HFFc6 (cell line): ENCODE measurements at regions not wholly inside any gene's neighbourhood (a gene's known extent, or its start where the extent isn't known, plus 50 kb on each side); places are given as distances from the start of the nearest gene placed in this dataset.

Experiments used
- DNase-seq: peaks from one replicate; pipeline ENCODE4 v3.0.0-alpha.2; 2018
- H3K27ac Mint-ChIP-seq: 2 replicates; pipeline ENCODE4 v1.8.0; 2020; ENCODE audit warnings: mild to moderate bottlenecking, mixed read lengths
- H3K27me3 Mint-ChIP-seq: 2 replicates; pipeline ENCODE4 v1.8.0; 2021; ENCODE audit warnings: mild to moderate bottlenecking, moderate library complexity, mixed read lengths; ENCODE audit not compliant: insufficient read depth
- H3K36me3 Mint-ChIP-seq: 2 replicates; pipeline ENCODE4 v1.8.0; 2021; ENCODE audit warnings: low read depth, mixed read lengths
- H3K4me1 Mint-ChIP-seq: 2 replicates; pipeline ENCODE4 v1.8.0; 2020; ENCODE audit warnings: low read depth, mixed read lengths
- H3K4me3 Mint-ChIP-seq: 2 replicates; pipeline ENCODE4 v1.8.0; 2020; ENCODE audit warnings: mild to moderate bottlenecking, moderate library complexity, mixed read lengths
- H3K9me3 Mint-ChIP-seq: 2 replicates; pipeline ENCODE4 v1.8.0; 2020; ENCODE audit warnings: mild to moderate bottlenecking, mixed read lengths
- TF ChIP-seq, protein P1 (sequence below): fragments of 200-600 bp; sonication (generic); IDR thresholded peaks from 2 replicates; pipeline ENCODE4 v1.5.0; 2021; ENCODE audit warnings: antibody characterized with exemption, mild to moderate bottlenecking

DNA sequence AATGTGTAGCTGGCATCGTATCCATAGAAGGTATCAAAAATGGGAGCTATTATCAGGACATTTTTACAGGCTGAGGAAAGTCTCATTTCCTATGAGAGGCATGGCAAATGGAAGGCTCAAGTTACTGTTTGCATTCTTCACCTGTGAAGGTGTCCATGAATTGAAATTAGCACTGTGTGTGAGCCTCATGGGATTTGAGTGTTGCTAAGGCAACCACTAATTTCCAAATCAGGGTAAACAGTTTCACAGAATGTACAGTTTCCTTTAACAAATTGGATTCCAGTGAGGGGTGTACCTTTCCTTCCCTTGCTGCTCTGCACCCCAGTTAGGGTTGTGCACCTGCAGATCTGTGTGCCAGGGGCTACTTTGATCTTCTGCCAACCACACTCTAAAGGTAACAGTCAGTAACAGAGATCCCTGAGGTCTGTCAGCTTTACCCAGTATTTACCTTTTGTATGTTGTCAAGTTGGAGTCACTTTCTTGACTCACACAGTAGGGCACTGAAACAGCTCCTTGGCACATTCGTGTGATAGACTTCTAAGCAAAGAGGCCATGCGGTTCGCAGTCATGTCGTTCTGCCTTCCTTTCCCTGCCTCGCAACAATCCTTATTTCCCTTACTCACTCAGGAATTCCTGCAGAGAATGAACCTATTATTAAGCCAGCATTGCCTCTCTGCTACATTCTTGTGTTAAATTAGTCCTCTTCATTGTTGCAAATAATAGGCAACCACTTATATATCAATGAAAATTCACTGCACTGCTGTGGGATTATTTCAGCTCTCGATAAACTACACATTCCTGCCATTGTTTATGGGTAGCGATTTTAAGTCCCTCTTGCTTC, 129.8 kb upstream of the GBE1 start:
- no peak for DNase-seq
- TF ChIP-seq, protein P1, sequence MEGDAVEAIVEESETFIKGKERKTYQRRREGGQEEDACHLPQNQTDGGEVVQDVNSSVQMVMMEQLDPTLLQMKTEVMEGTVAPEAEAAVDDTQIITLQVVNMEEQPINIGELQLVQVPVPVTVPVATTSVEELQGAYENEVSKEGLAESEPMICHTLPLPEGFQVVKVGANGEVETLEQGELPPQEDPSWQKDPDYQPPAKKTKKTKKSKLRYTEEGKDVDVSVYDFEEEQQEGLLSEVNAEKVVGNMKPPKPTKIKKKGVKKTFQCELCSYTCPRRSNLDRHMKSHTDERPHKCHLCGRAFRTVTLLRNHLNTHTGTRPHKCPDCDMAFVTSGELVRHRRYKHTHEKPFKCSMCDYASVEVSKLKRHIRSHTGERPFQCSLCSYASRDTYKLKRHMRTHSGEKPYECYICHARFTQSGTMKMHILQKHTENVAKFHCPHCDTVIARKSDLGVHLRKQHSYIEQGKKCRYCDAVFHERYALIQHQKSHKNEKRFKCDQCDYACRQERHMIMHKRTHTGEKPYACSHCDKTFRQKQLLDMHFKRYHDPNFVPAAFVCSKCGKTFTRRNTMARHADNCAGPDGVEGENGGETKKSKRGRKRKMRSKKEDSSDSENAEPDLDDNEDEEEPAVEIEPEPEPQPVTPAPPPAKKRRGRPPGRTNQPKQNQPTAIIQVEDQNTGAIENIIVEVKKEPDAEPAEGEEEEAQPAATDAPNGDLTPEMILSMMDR, result no peak
- Mint-ChIP-seq H3K27me3 (0 out of 2 replicates have a peak, but pooled peaks cover 1% of the 10 kb centered on the region), H3K27ac (no peak overlapping the region), H3K36me3 (no peaks in the 10 kb centered on the region), H3K4me3 (no peak overlapping the region), H3K9me3 (no peaks in the 10 kb centered on the region), H3K4me1 (peaks cover under 1% of the 10 kb centered on the region)

DNA sequence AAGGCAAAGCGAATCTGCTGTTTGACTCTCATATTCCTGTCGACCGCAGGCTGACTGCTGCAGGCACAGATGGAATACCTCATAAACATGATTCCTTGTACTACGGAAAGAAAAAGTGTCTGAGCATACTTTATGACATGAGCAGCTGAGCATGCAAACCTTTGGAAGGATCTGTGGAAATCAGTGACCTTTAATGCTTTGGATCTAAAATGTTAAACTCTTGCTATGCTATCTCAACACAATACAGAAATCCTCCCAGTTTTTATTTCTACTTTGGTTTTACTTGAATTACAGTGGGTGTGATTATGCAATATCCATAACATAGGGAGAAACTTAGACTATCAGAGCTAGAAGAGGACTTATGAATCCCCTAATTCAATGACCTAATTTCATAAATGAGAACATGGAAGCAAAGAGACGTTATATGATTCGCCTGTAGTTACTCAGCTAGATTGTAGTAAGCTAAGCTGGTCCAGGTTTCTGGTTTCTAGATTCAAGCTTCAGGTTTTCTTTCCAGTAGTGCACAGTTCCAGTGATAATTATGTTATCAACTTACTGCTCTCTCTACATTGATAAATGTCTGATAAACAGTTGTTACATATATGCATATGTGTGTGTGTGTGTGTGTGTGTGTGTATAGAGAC, 127.6 kb upstream of the GBE1 start:
- no peaks in the 10 kb centered on the region for H3K36me3 Mint-ChIP-seq
- H3K9me3 Mint-ChIP-seq, result no peaks in the 10 kb centered on the region
- no peak for DNase-seq
- H3K27ac Mint-ChIP-seq, result no peak overlapping the region
- peaks cover 7% of the 10 kb centered on the region for H3K4me1 Mint-ChIP-seq
- H3K27me3 Mint-ChIP-seq, result no peaks in the 10 kb centered on the region
- peak overlapping the region; percentile 24 for H3K4me3 Mint-ChIP-seq
- TF ChIP-seq, protein P1, result no peak

- TF ChIP-seq, protein P1, result no peak
- Mint-ChIP-seq H3K9me3 (no peaks in the 10 kb centered on the region), H3K27ac (no peak overlapping the region), H3K36me3 (no peaks in the 10 kb centered on the region), H3K4me3 (no peak overlapping the region), H3K4me1 (peaks cover 7% of the 10 kb centered on the region), H3K27me3 (no peaks in the 10 kb centered on the region)
- no peak for DNase-seq
These were observed 126.0 kb upstream of the GBE1 start for GRCh38 chr3:81887448-81887847.

- TF ChIP-seq, protein P1, result no peak
- H3K27ac Mint-ChIP-seq, result no peak overlapping the region
- H3K4me1 Mint-ChIP-seq, result peaks cover 7% of the 10 kb centered on the region
- H3K36me3 Mint-ChIP-seq, result no peaks in the 10 kb centered on the region
- no peaks in the 10 kb centered on the region for H3K27me3 Mint-ChIP-seq
- no peak for DNase-seq
- H3K4me3 Mint-ChIP-seq, result no peak overlapping the region
- no peaks in the 10 kb centered on the region for H3K9me3 Mint-ChIP-seq
These were observed 124.6 kb upstream of the GBE1 start for GRCh38 chr3:81886081-81886480.

GRCh38 chr3:81884791-81885190, 123.3 kb upstream of the GBE1 start:
- H3K27me3 Mint-ChIP-seq, result peaks cover under 1% of the 10 kb centered on the region; the same call in 1 of the 2 replicates
- no peak overlapping the region for H3K27ac Mint-ChIP-seq
- no peak overlapping the region for H3K4me3 Mint-ChIP-seq
- TF ChIP-seq, protein P1, result no peak
- DNase-seq, result no peak
- H3K4me1 Mint-ChIP-seq, result peaks cover 7% of the 10 kb centered on the region
- no peaks in the 10 kb centered on the region for H3K36me3 Mint-ChIP-seq
- H3K9me3 Mint-ChIP-seq, result no peaks in the 10 kb centered on the region
